Smooth muscle cell of the brain vasculature (primary cell): ENCODE measurements at regions not wholly inside any gene's neighbourhood (a gene's known extent, or its start where the extent isn't known, plus 50 kb on each side); places are given as distances from the start of the nearest gene placed in this dataset.
"Not testable (repeated sequence)": the region's sequence is repeated elsewhere in the genome, so short reads cannot be mapped to it uniquely, and the experiment has no call there.

Source experiments
- DNase-seq: peaks from one replicate; pipeline ENCODE4 v3.0.0-alpha.2; 2012; ENCODE audit warnings: low read depth, low spot score

GRCh38 chrX:40949071-40949470 lies 136.2 kb upstream of the USP9X start:
- no peak for DNase-seq

- no peak for DNase-seq
These were observed 134.7 kb upstream of the USP9X start for GRCh38 chrX:40950546-40950945.

GRCh38 chrX:40951407-40951806 lies 133.8 kb upstream of the USP9X start:
- DNase-seq, result not testable (repeated sequence)

GRCh38 chrX:40952855-40953254 lies 132.4 kb upstream of the USP9X start:
- DNase-seq, result no peak

GRCh38 chrX:40953369-40953768 lies 131.9 kb upstream of the USP9X start:
- DNase-seq, result no peak

- no peak for DNase-seq
These were observed 125.2 kb upstream of the USP9X start for GRCh38 chrX:40960041-40960440.

- DNase-seq, result no peak
These were observed 122.3 kb upstream of the USP9X start for GRCh38 chrX:40962793-40963407.

GRCh38 chrX:40964008-40964407 lies 121.2 kb upstream of the USP9X start:
- DNase-seq, result no peak

- no peak for DNase-seq
These were observed 120.3 kb upstream of the USP9X start for GRCh38 chrX:40964633-40965586.

- DNase-seq, result no peak
These were observed 118.9 kb upstream of the USP9X start for GRCh38 chrX:40966213-40966820.

- no peak for DNase-seq
These were observed 117.1 kb upstream of the USP9X start for GRCh38 chrX:40968180-40968579.

- DNase-seq, result no peak
These were observed 113.5 kb upstream of the USP9X start for GRCh38 chrX:40971736-40972135.

GRCh38 chrX:40973619-40974018 lies 111.6 kb upstream of the USP9X start:
- no peak for DNase-seq

- DNase-seq, result no peak
These were observed 109.3 kb upstream of the USP9X start for GRCh38 chrX:40975951-40976350.

- DNase-seq, result no peak
These were observed 108.3 kb upstream of the USP9X start for GRCh38 chrX:40976981-40977380.

GRCh38 chrX:40984962-40985361 lies 100.3 kb upstream of the USP9X start:
- DNase-seq, result no peak

- DNase-seq, result no peak
These were observed 97.8 kb upstream of the USP9X start for GRCh38 chrX:40987413-40987812.

- no peak for DNase-seq
These were observed 97.1 kb upstream of the USP9X start for GRCh38 chrX:40988100-40988499.

GRCh38 chrX:40993395-40993794 lies 91.8 kb upstream of the USP9X start:
- not testable (repeated sequence) for DNase-seq

- peak; percentile 26 for DNase-seq
These were observed 88.2 kb upstream of the USP9X start for GRCh38 chrX:40996886-40997530.

GRCh38 chrX:40998123-40998522 lies 87.1 kb upstream of the USP9X start:
- DNase-seq, result no peak

- DNase-seq, result no peak
These were observed 83.9 kb upstream of the USP9X start for GRCh38 chrX:41001327-41001726.
